DMS 273 treated with DMSO at 0.1 percent for 48 hours (cell line): ENCODE measurements at regions not wholly inside any gene's neighbourhood (a gene's known extent, or its start where the extent isn't known, plus 50 kb on each side); places are given as distances from the start of the nearest gene placed in this dataset.
"Not testable (repeated sequence)": the region's sequence is repeated elsewhere in the genome, so short reads cannot be mapped to it uniquely, and the experiment has no call there.

Experiments
- DNase-seq: peaks from one replicate; lab custom pipeline; 2025; lab: John Stamatoyannopoulos, UW

GRCh38 chr1:109857702-109858101, 52.9 kb upstream of the CSF1 start:
- DNase-seq: not testable (repeated sequence)

GRCh38 chr1:109855986-109856385, 54.7 kb upstream of the CSF1 start:
- DNase-seq: not testable (repeated sequence)

DNA sequence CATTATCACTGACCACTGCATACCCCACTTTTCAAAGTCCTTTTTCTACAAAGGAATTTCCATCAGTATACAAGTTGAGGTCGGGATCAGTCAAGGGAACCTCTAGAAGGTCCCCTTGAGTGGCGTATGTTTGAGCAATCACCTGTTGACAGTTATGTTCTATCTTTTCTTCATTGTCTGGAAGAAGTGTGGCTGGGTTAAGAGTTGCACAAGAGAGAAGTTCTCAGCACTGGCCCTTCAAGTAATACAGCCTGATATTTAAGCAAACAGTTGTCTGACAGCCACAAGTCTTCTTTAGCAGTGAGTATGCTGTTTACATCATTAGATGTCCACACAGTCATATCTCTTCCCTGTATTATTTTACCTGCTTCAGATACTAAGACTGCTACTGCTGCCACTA, 56.7 kb upstream of the CSF1 start:
- not testable (repeated sequence) for DNase-seq

- not testable (repeated sequence) for DNase-seq
Measured at GRCh38 chr1:109852221-109853015, 58.2 kb upstream of the CSF1 start.

- no peak for DNase-seq
Measured at GRCh38 chr1:109850827-109851226, 59.8 kb upstream of the CSF1 start.

GRCh38 chr1:109850194-109850593, 60.5 kb upstream of the CSF1 start:
- DNase-seq: no peak

DNA sequence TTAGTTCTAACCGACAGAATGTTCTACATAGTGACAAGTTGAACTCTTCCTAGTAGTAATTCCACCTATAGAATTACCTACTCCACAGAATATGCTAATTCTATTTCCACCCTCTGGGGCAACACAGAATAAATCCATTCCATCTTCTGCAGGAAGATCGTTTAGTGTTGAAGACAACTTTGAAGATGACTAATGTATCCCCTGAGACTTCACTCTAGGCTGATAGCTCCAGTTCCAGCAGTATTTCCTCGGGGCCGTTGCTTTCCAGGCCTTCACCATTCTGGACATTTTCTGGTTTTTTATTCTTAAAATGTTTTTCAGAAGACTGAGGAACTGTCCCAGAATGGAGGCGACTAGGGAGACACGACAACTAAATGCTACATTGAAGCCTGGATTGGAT, 61.0 kb upstream of the CSF1 start:
- DNase-seq: no peak

GRCh38 chr1:109847251-109847650, 63.4 kb upstream of the CSF1 start:
- no peak for DNase-seq

- DNase-seq: no peak
Measured at GRCh38 chr1:109846846-109847245, 63.8 kb upstream of the CSF1 start.

DNA sequence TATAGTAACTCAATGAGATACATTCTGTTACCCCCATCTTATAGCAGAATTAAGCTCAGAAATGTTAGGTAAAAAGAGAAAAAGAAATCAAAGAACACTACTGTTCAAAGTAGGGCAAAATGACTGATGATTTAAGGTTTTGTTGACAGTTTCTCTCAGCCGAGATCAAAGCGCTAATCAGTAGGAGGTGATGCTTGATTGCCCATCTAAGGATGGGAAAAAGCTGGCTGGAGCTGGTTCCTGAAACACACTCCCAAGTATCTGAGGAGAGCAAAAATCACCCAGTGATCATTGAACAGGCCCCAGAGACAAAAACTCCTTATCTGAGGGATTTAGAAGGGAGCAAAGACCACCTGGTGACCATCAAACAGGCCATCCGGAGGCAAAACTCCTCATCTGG, 64.5 kb upstream of the CSF1 start:
- DNase-seq: no peak

DNA sequence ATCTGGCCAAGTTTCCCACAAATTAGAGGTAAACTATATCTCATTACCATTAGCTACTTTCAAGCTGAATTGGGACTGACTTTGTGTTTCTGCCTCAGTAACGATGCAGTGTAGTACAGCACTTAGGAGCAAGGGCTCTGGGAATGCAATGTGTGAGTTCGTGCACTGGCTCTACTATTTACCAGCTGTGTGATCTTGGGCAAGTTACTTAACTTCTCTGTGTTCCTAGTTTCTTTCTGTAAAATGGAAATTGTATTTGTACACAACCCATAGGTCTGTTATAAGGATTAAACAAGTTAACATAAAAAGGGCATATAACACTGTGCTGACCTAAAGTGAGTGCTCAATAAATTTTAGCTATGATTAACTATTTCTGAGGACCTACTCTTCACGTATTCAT, 65.0 kb upstream of the CSF1 start:
- DNase-seq: no peak

- no peak for DNase-seq
Measured at GRCh38 chr1:109844609-109845008, 66.0 kb upstream of the CSF1 start.

DNA sequence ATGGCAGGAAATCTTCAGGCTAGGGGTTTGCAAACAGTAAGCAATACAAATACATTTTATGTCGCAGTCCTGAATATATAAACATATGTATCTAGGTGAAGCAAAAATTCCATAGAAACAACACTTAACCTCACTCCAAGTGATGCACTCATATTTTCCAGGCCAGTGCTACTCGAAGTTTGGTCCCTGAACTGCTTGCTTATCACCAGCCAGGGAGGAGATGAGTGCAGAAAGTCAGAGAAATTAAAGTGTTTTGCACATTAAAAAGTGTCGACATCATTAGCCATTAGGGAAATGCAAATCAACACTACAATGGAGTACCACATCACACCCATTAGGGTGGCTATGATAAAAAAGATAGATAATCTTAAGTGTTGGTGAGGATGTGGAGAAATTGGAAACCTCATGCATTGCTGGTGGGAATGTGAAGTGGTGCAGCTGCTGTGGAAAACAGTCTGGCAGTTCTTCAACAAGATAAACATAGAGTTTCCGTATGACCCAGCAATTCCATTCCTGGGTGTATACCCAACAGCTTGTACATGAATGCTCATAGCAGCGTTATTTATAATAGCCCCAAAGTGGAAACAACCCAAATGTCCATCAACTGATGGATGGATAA, 70.5 kb upstream of the CSF1 start:
- no peak for DNase-seq

GRCh38 chr1:109839276-109839675, 71.4 kb upstream of the CSF1 start:
- not testable (repeated sequence) for DNase-seq

DNA sequence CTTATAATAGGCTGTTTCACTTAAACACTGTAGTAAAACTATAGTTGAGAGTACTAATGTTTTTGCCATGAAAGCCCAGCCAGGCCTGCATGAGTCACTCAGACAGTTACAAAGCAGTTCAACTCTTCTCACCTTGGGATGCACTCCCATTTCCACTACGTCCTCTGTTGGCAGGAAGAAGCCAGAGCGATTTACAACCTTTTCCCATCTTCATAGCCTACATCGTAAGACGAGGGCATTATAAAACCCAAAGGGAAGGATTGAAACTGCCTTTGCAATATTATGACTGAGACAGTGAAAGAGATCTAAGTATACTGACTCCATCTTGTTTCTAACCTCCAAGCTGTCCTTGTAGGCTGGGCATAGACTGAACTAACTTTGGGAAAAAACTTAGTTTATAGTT, 71.8 kb upstream of the CSF1 start:
- DNase-seq: no peak

DNA sequence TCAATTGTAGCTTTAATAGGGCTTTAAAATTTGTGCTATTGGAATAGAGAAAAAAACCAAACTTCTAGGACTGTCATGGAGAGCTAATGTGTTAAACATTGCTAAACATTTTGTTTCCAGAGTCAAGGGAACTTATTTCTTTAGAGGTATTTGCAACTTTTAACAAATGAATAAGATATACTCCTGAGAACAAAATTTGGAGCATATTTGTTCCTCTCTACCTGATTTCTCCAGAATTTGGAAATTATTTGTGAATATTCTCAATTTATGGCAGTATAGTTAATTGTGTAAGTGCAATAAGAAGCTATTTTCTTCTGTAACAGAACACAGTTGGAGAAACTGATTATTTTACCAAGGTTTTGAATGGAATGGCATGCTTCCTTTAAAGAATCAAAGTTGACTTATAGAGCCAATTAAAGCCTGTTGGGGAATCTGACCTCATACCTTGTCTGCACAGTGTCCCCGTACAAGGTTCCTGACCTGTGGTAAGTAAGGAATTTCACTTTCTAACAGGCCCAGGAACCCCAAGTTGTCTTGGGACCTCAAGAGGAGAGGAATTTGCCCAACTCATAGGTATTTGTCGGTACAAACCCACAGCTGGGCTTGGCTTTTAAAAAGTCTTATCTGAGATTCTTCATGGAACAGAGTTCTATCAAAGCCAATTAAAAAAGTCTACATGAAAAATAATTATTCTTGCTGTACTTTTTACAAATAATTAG, 72.6 kb upstream of the CSF1 start:
- no peak for DNase-seq

GRCh38 chr1:109835645-109836044, 71.9 kb upstream of the EPS8L3 start:
- not testable (repeated sequence) for DNase-seq

DNA sequence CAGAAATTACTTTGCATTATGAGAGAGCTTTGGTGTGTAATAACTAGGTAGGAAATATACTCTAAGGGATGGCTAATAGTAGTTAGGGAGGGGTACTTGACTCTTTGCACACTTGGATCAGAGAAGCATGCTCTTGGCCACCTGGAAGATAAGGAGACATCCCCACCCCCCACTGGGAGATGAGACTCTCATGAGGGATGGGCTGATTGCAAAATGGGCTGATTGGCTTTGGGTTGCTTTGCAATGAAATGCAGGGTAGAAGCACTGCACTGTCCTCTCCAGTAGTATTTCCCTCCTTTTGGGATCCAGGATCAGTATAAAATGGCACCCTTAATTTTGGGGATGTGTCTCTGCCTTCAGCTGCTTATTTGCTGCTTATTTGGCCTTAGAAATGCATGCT, 71.2 kb upstream of the EPS8L3 start:
- no peak for DNase-seq

GRCh38 chr1:109832945-109833344, 69.2 kb upstream of the EPS8L3 start:
- DNase-seq: no peak

GRCh38 chr1:109828756-109829505, 65.2 kb upstream of the EPS8L3 start:
- no peak for DNase-seq

DNA sequence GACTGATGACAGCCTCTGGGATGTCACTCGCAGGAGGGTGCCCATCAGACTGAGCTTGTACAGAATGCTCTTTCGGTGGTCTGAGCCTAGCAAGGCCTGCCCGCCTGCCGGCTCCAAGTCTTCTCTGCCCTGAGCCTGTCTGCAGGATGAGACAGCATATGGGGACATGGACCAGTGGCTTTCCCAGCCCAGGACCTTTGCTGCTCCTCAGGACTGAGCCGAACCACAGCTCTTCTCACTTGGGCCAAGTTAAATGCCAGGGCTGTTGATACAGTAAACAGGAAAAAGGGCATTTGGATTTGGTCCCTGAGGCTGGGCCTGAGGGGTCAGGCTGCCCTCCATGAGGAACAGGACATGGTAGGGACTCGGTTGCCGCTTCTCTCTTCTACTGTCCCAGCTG, 64.3 kb upstream of the EPS8L3 start:
- DNase-seq: no peak

DNA sequence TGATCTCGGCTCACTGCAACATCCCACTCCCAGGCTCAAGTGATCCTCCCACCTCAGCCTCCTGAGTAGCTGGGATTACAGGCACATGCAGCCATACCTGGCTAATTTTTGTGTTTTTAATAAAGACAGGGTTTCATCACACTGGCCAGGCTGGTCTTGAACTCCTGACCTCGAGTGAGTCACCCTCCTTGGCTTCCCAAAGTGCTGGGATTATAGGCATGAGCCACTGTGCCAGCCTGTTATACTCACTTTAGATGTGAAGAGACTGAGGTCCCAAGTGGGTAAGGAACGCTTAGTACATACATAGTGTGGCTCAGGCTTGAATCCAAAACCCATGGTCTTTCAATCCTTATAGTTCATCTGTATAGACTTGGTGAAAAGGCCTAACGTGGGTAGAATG, 63.7 kb upstream of the EPS8L3 start:
- DNase-seq: no peak
